Activated CD4-positive, CD25-positive, alpha-beta regulatory T cell treated with anti-CD3 and anti-CD28 coated beads, Interleukin-2, amount 50 U/mL, for 24 hours (primary cell): ENCODE measurements at regions not wholly inside any gene's neighbourhood (a gene's known extent, or its start where the extent isn't known, plus 50 kb on each side); places are given as distances from the start of the nearest gene placed in this dataset.

ENCODE experiments used
- ATAC-seq, 2 donors: fragments of 150-1000 bp; cut with Tn5 transposase; one replicate each; pipeline ENCODE4 v1.10.0; 2021; ENCODE audit warnings: mild to moderate bottlenecking in 1 of 2, moderate library complexity in 1 of 2

- no peak for ATAC-seq
These were observed 86.5 kb upstream of the PRR20G start for GRCh38 chr3:127374086-127375010.

DNA sequence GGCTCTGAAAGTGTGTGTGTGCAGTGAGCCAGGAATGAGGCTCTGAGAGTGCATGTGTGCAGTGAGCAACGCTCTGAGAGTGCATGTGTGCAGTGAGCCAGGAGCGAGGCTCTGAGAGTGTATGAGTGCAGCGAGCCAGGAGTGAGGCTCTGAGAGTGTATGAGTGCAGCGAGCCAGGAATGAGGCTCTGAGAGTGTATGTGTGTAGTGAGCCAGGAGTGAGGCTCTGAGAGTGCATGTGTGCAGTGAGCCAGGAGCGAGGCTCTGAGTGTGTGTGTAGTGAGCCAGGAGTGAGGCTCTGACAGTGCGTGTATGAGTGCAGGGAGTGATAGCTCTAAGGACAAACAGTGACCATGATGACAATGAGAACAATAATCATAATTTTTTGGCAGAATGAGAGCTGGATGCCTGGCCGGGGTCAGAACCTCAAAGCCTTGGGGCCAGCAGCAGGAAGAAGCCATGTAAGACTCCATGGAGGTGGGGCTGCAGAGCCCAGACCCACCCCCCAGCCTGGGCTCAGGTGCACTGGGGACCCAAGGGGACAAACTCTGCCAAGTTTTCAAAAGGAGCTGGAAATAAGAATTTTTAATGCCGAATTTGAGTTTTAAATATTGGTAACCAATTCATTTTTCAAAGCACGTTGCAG, 85.7 kb upstream of the PRR20G start:
- ATAC-seq, result no peak

DNA sequence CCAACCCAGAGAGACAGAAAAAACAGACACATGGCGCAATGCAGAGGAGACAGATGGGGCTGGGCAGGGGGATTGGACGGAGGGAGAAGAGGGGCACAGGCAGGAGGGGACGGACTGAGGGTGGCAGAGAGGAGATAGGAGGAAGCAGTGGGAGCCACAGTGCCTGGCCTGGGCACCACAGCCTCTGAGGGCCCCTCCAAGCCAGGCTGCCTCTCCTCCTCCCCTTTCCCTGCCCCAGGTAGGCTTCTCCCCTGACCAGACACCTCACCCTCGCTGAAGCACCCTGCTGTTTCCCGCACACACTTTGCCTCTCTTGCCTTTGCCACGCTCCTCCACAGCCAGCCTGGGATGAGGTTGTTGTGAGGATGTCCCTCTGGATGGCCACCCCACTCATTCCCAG, 84.0 kb upstream of the PRR20G start:
- no peak for ATAC-seq

- no peak for ATAC-seq
These were observed 83.5 kb upstream of the PRR20G start for GRCh38 chr3:127371334-127371733.

- ATAC-seq, result no peak
These were observed 83.1 kb upstream of the PRR20G start for GRCh38 chr3:127370906-127371305.

DNA sequence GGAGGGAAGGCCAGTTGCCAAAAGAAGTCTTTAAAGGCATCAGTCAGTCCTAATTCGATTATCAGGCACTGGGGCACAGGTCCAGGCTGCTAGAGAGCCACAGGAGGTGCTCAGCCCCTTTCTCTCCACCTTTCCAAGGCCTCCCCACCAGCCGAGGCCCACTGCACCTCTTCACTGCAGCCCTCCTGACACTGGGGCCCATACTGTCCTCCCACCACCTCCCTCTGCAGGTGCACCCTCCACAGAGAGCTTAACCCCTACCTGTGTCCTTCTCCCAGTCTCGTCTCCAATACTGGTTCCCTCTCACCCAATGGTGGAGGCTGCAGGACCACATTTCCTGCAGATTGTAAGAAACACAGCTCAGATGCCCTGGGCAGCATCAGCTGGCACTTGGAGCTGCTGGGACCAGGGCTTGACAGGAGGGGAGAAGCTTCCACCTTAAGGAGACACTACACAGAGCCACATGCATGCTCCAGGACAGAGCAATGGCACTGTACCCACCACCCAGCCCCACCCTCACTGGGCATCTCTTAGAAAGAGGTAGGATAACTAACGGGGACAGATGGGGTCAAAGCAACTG, 81.6 kb upstream of the PRR20G start:
- no peak for ATAC-seq

DNA sequence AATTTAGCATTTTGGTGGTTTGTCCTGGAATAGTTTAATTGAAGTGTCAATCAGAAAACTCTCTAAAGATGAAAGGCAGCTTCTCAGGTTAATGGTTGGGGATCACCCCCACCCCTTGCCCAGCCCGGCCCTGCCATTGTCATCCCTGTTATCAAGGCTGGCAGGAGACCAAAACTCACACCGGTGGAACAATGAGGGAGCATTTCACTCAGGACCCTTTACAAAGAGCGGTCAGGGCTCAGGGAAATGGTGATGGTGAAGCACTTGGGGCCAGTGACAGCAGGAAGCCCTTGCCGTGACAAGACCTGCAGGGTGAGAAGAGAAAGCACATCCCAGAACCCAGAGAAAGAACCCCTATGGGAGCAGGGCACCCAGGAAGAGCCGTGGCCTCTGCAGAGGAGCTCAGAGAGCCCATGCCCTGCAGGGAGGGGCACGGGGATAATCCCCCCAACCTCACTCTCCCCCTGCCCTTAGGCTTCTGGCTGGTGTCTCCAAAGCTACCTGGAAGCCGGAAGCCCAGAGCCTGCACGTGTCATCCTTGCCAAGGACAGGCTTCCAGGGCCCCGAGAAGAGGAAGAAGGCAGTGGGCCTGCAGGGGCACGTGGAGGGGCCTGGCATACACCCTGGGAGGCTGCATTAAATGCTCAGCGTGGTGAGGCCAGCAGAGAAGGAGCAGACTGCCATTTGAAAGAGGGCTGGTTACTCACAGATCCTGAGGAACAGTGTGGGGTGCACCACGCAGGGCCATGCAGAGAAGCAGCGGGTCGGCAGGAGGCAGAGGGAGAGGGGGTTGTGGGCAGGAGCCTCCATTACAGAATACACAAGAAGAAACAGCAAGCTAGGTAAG, 80.6 kb upstream of the PRR20G start:
- no peak for ATAC-seq

DNA sequence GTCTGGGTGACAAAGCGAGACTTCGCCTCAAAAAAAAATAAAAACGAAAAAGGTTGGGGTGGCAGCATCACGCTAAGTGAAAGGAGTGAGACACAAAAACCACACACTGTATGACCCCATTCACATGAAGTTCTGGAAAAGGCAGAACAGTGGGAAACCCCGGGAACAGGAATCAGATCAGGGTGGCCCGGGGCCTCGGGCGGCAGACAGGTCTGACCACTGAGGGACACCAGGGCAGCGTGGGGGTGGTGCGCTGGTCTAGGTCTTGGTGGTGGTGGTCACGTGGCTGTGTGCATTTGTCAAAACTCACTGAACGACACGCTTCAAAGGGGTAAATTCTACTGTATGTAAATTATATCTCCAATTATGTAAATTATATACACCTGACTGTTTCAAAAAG, 79.7 kb upstream of the PRR20G start:
- no peak for ATAC-seq

DNA sequence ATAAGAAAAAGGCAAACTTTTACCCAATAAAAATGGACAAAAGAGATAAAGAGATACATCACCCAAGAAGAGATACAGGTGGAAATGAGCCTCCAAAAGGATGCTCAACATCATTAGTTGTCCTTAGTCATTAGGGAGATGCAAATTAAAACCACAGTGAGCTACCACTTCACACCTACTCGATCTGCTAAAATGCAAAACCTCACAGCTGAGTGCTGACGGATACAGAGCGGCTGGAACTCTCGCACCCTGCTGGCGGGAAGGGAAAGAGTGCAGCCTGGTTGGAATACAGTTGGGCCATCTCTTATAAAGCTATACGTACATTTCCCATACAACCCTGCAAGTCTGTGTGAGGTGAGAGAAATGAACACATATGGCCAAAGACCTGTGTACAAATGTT, 78.5 kb upstream of the PRR20G start:
- ATAC-seq, result no peak

DNA sequence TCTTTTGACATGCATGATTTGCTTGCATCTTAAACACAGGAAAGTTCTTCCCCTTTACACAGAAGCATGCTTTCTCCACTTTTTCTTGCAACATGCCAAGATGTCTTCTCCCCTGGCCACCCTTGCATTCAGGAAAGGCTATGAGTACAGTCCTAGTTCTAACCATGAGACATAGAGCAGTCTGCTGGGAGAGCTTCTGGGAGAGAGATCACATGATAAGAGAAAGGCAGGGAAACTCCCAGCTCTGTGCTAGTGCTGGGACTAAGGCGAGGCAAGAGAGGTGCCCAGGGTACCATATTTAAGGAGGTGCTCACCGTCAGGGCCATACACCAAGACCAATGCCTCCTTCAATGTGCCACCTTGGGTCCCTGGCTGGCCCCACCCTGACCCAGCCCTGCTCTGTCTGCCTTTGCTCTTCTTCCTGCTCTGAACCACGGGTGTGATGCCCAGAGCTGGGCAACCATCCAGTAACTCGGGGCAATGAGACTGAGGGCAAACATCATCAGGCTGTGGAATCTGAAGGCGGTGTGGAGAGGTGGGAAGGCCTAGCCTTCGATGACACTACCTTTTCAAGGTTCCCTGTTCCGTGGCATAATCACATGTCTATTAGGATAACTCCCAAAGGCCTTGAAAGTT, 77.4 kb upstream of the PRR20G start:
- no peak for ATAC-seq

GRCh38 chr3:127363891-127364290, 76.0 kb upstream of the PRR20G start:
- ATAC-seq, result no peak

- no peak for ATAC-seq
These were observed 75.3 kb upstream of the PRR20G start for GRCh38 chr3:127363171-127363570.

DNA sequence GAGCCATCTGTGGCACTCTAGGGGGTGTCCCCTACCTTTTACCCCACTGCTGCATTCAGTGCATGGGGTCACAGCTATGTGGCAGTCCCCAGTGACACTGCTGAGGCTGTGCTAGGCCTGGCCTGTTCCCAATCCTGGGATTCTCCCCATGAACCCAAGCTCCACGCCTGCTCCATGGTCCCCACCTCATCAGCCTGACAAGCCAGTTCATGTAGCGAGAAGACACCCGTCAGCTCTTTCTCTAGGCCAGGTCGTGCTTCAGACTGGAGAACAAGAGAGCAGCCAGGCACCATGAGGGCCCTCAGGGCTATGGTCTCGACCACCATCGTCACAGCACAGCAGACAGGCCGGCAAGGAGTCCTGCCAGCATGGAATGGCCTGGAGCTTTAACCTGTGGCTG, 72.8 kb upstream of the PRR20G start:
- no peak for ATAC-seq

- no peak for ATAC-seq
These were observed 70.8 kb upstream of the PRR20G start for GRCh38 chr3:127358641-127359040.

- no peak for ATAC-seq
These were observed 68.5 kb upstream of the PRR20G start for GRCh38 chr3:127356381-127356780.

GRCh38 chr3:127354761-127355160, 66.9 kb upstream of the PRR20G start:
- no peak for ATAC-seq

DNA sequence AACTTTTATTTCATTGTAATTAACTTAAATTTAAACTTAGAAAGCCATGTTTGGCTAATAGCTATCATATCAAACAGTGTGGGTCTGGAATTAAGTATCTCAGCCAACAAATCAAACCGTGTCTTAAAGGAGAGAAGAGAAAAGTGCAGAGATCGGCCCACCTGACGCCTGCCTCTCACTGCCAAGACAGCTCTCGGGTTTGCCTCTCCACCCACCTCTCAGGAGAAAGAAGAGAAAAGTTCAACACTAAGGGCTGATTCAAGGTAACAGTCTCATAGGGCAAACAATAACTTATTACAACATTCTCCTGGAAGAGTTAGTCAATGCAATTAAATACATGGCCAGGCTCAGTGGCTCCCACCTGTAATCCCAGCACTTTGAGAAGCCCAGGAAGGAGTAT, 64.8 kb upstream of the PRR20G start:
- no peak for ATAC-seq

DNA sequence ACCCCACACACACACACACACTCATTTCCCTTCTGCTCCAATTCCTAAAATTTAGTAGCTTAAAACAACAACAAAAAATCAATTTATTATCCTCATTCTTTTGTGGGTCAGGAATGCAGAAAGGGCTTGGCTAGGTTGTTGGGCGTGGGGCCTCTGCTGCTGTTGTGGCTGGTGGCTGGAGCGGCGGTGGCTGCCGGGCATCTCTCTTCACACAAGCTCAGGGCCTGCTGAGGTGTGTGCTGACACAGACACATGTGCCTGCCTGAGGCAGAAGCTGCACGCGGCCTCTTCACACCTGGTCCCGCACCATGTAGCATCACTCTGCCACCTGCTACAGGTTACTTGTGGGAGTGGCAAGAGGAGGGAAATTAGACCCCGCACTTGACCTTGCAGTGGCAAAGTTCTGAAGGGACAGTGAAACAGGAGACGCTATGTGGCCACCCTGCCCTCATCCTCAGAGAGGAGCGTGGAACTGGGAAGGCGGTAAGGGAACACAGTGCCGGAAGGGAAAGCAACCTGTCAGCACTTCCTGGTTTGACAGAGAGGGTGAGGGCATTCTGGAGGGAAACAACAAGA, 64.0 kb upstream of the PRR20G start:
- ATAC-seq, result no peak

DNA sequence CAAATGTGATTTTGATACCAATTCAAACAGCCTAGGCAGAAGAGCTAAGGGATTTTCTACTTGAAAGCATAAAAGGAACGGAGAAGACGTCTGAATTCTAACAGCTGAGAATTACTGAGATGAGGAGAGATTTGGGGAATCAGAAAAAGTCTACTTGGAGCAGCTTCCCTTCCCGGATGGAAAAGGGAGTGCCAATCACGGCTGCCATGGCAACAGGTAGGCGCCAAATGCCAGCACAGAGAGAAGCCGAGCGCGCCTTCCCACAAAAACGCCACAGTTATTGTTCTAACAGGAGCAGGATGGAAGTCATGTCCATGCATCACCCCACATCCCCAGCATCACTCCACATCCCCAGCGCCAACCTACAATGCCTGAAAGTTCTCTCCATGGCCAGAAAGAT, 63.5 kb upstream of the PRR20G start:
- no peak for ATAC-seq

- ATAC-seq, result no peak
These were observed 62.6 kb upstream of the PRR20G start for GRCh38 chr3:127350172-127351050.
